ENCODE measurements at regions not wholly inside any gene's neighbourhood (a gene's known extent, or its start where the extent isn't known, plus 50 kb on each side); places are given as distances from the start of the nearest gene placed in this dataset.

DNA sequence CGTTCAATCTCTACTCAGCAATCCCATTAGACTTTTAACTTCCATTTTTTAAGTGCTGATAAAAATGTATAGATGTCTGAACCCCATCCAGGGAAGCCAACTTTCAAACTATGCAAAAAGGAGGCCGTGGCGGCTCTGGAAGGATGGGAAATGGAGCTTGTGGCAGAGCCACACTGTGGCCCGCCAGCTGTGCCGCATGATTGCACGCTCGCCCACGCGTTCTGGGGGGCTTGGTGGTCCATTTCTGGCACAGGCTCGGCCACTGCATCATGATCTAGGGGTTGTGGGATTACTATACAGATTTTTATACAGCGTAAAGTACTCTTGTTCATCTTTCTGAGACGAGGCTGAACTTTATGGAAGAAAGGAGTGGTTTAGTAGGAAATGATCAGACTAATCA lies 57.6 kb downstream of the FOXL1 start:
- TF ChIP-seq, protein P1, sequence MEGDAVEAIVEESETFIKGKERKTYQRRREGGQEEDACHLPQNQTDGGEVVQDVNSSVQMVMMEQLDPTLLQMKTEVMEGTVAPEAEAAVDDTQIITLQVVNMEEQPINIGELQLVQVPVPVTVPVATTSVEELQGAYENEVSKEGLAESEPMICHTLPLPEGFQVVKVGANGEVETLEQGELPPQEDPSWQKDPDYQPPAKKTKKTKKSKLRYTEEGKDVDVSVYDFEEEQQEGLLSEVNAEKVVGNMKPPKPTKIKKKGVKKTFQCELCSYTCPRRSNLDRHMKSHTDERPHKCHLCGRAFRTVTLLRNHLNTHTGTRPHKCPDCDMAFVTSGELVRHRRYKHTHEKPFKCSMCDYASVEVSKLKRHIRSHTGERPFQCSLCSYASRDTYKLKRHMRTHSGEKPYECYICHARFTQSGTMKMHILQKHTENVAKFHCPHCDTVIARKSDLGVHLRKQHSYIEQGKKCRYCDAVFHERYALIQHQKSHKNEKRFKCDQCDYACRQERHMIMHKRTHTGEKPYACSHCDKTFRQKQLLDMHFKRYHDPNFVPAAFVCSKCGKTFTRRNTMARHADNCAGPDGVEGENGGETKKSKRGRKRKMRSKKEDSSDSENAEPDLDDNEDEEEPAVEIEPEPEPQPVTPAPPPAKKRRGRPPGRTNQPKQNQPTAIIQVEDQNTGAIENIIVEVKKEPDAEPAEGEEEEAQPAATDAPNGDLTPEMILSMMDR (conservative IDR thresholded peaks at IDR 0.05; ENCODE audit: low read length) = no peak
- no peak for TF ChIP-seq EZH2phosphoT487 (IDR thresholded peaks at IDR 0.05; ENCODE audit: borderline replicate concordance, low read depth, low read length)

All from OCI-LY7 (cell line).